Mesendoderm (in vitro differentiated cells): ENCODE measurements at regions not wholly inside any gene's neighbourhood (a gene's known extent, or its start where the extent isn't known, plus 50 kb on each side); places are given as distances from the start of the nearest gene placed in this dataset.

Source experiments
- DNase-seq: peaks from one replicate; pipeline ENCODE4 v3.0.0; 2013
- H2AK5ac ChIP-seq: 2 replicates; pipeline ENCODE4 v1.6.1; 2013; ENCODE audit warnings: low read length, inconsistent platforms
- H2BK120ac ChIP-seq: 2 replicates; pipeline ENCODE4 v1.6.1; 2013; ENCODE audit warnings: low read depth, mild to moderate bottlenecking, low read length, moderate library complexity, mixed read lengths
- H2BK15ac ChIP-seq: replicated peaks from 2 replicates; pipeline ENCODE4 v1.6.1; 2013; ENCODE audit warnings: low read depth, mild to moderate bottlenecking, moderate library complexity
- H2BK5ac ChIP-seq: 2 replicates; pipeline ENCODE4 v1.6.1; 2013; ENCODE audit warnings: low read length, inconsistent platforms
- H3K18ac ChIP-seq: 2 replicates; pipeline ENCODE4 v1.6.1; 2013; ENCODE audit warnings: mild to moderate bottlenecking, low read length, mixed read lengths
- H3K23ac ChIP-seq: one replicate; pipeline ENCODE4 v1.6.1; 2013; ENCODE audit warnings: low read length
- H3K27ac ChIP-seq: 2 replicates; pipeline ENCODE4 v1.5.1; 2013; ENCODE audit warnings: low read depth, mild to moderate bottlenecking, inconsistent platforms, low read length, moderate library complexity
- H3K27me3 ChIP-seq: 2 replicates; pipeline ENCODE4 v1.6.1; 2013; ENCODE audit warnings: low read length, control low read depth, mild to moderate bottlenecking, inconsistent platforms; ENCODE audit not compliant: insufficient read depth, poor library complexity
- H3K36me3 ChIP-seq: 2 replicates; pipeline ENCODE4 v1.6.1; 2013; ENCODE audit warnings: low read length, inconsistent platforms; ENCODE audit not compliant: control insufficient read depth, insufficient read depth
- H3K4ac ChIP-seq: one replicate; pipeline ENCODE4 v1.6.1; 2013; ENCODE audit warnings: low read depth, mild to moderate bottlenecking, low read length, moderate library complexity
- H3K4me1 ChIP-seq: 2 replicates; pipeline ENCODE4 v1.6.1; 2013; ENCODE audit warnings: low read depth, low read length, inconsistent platforms; ENCODE audit not compliant: control insufficient read depth
- H3K4me2 ChIP-seq: 2 replicates; pipeline ENCODE4 v1.6.1; 2013; ENCODE audit warnings: low read length
- H3K4me3 ChIP-seq: 2 replicates; pipeline ENCODE4 v1.5.1; 2013; ENCODE audit warnings: mild to moderate bottlenecking, low read length
- H3K56ac ChIP-seq: one replicate; pipeline ENCODE4 v1.6.1; 2013; ENCODE audit warnings: low read length
- H3K79me1 ChIP-seq: 2 replicates; pipeline ENCODE4 v1.6.1; 2013; ENCODE audit warnings: low read length, inconsistent platforms
- H3K79me2 ChIP-seq: 2 replicates; pipeline ENCODE4 v1.6.1; 2013; ENCODE audit warnings: mild to moderate bottlenecking, low read length; ENCODE audit not compliant: control insufficient read depth, insufficient read depth
- H3K9ac ChIP-seq: 2 replicates; pipeline ENCODE4 v1.6.1; 2013; ENCODE audit warnings: low read length, inconsistent platforms
- H4K5ac ChIP-seq: one replicate; pipeline ENCODE4 v1.6.1; 2013; ENCODE audit warnings: low read length
- H4K8ac ChIP-seq: one replicate; pipeline ENCODE4 v1.6.1; 2013; ENCODE audit warnings: low read depth, mild to moderate bottlenecking, control low read depth, low read length, moderate library complexity
- WGBS: extraction: QIAGEN DNeasy Blood & Tissue Kit; methylation state at CpG from one replicate; pipeline ENCODE4 v1.1.7; 2013; ENCODE audit warnings: low lambda C conversion rate, missing lambda C conversion rate; ENCODE audit not compliant: insufficient coverage; ENCODE audit errors: extremely low coverage; 5-methylcytosine and 5-hydroxymethylcytosine counted together

DNA sequence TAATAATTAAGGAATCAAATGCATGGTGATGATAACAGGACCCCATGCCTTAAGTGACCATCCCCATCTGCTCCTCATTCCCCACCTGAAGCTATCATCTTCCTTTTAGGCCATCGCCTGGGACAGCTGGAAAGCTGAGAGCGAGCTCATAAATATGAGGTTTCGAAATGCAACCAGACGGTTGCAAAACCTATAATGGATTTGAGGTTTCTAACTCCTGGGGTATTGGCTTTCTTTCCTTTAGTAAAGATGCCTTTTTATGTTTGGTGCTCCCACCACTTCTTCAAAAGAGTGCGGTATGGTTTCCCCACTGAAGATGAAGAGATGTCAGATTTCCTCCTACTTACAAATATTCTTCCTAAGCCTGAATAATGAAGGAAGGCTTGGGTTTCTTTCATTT, 1589.5 kb upstream of the PIK3C3 start:
- Histone ChIP-seq H3K27ac (no peak overlapping the region), H2BK5ac (no peak overlapping the region), H3K4me2 (no peak overlapping the region), H3K9ac (no peak overlapping the region), H3K23ac (no peak overlapping the region), H3K79me1 (no peaks in the 10 kb centered on the region), H3K4me3 (no peak overlapping the region), H3K27me3 (no peaks in the 10 kb centered on the region), H2BK15ac (no peak overlapping the region), H3K56ac (no peak overlapping the region), H3K18ac (no peak overlapping the region), H3K36me3 (no peaks in the 10 kb centered on the region), H2AK5ac (no peak overlapping the region), H2BK120ac (no peak overlapping the region), H3K79me2 (no peaks in the 10 kb centered on the region), H3K4ac (no peak overlapping the region), H4K8ac (no peak overlapping the region), H3K4me1 (no peaks in the 10 kb centered on the region), H4K5ac (no peak overlapping the region)
- no CpG with 5 or more reads among the region's 5 CpGs for WGBS
- DNase-seq: no peak

DNA sequence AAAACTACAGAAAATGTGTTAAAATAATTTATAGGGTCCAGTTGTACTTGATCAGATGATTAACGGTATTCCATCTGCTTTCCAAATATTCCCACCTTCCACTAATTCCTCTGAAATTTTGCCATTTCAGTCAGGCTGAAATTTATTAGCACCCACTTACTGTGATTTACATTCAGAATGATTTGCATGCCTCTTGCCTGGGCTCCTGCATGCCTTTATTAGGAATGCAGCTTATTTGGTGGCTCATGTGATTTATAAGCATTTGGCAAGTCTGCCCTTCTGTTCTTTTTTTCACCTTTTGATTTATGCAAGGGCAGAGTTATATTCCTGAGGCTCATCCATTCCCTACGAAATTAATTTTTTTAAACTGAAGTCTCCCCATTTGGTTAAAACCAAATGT, 1594.5 kb upstream of the PIK3C3 start:
- WGBS: no CpG with 5 or more reads among the region's 2 CpGs
- H3K4me1 ChIP-seq: no peaks in the 10 kb centered on the region
- H3K79me2 ChIP-seq: no peaks in the 10 kb centered on the region

DNA sequence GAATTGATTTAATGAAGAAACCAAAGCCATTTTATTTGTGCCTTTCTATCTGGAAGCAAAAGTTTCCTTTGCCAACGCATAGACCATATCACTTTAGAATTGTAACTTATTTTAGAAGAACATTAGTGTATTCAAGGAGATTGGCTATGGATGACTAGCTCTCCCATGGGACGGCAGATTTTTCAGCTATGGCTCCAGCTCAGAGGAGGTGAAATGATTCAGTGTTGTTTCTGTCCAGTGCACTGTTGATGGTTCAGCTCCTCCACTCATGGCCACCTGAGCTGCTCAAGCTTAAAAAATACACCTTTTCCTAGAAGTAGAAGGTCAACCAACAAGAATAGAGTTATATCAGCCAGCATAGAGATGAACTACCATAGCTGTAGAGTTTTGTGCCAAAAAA, 1597.5 kb upstream of the PIK3C3 start:
- H3K23ac ChIP-seq: no peak overlapping the region
- H2BK5ac ChIP-seq: no peak overlapping the region
- H3K27ac ChIP-seq: no peak overlapping the region
- no peaks in the 10 kb centered on the region for H3K79me2 ChIP-seq
- H3K18ac ChIP-seq: no peak overlapping the region
- no peaks in the 10 kb centered on the region for H3K4me1 ChIP-seq
- no peak overlapping the region for H2BK120ac ChIP-seq
- no peak overlapping the region for H2BK15ac ChIP-seq
- H4K8ac ChIP-seq: no peak overlapping the region
- H3K27me3 ChIP-seq: no peaks in the 10 kb centered on the region
- no CpG with 5 or more reads among the region's 2 CpGs for whole genome bisulfite sequencing
- H3K56ac ChIP-seq: no peak overlapping the region
- H3K4ac ChIP-seq: no peak overlapping the region
- DNase-seq: no peak
- no peaks in the 10 kb centered on the region for H3K79me1 ChIP-seq
- no peak overlapping the region for H2AK5ac ChIP-seq
- no peak overlapping the region for H3K9ac ChIP-seq
- no peak overlapping the region for H3K4me3 ChIP-seq
- H3K36me3 ChIP-seq: no peaks in the 10 kb centered on the region
- no peak overlapping the region for H3K4me2 ChIP-seq
- H4K5ac ChIP-seq: no peak overlapping the region

More for the DNA sequence above, 1594.5 kb upstream of the PIK3C3 start:
- H3K9ac ChIP-seq: no peak overlapping the region
- no peaks in the 10 kb centered on the region for H3K79me1 ChIP-seq
- no peak overlapping the region for H2BK120ac ChIP-seq
- no peak overlapping the region for H2BK15ac ChIP-seq
- no peak overlapping the region for H3K18ac ChIP-seq
- no peak overlapping the region for H3K4ac ChIP-seq
- H3K36me3 ChIP-seq: no peaks in the 10 kb centered on the region
- H3K27ac ChIP-seq: no peak overlapping the region
- no peak overlapping the region for H2BK5ac ChIP-seq
- no peak overlapping the region for H3K56ac ChIP-seq
- peak; percentile 21 for DNase-seq
- H4K5ac ChIP-seq: no peak overlapping the region
- no peak overlapping the region for H3K23ac ChIP-seq
- H2AK5ac ChIP-seq: no peak overlapping the region
- no peak overlapping the region for H4K8ac ChIP-seq
- no peak overlapping the region for H3K4me3 ChIP-seq
- no peaks in the 10 kb centered on the region for H3K27me3 ChIP-seq
- no peak overlapping the region for H3K4me2 ChIP-seq

DNA sequence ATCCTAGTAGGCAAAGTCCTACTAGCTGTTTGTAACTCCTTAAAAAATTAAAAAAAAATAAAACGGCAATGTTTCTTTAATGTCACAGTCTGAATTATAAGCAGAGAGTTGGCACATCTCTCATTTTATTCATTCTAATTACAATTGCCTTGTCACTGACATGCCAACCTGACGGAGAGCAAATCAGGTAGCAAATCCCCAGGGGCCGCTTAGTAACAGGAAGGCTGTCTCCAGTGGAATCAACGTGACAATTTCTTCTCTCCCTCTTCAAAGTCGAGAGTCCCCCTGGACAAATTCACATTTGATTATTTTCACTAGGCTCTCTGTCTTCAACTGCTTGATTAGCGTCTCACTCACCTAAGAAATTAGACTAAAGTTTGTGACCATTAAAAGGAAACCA, 1598.9 kb upstream of the PIK3C3 start:
- Histone ChIP-seq H3K27ac (no peak overlapping the region), H2BK5ac (no peak overlapping the region), H3K4me1 (no peaks in the 10 kb centered on the region), H3K18ac (no peak overlapping the region), H3K79me1 (no peaks in the 10 kb centered on the region), H3K4me2 (no peak overlapping the region), H3K4me3 (no peak overlapping the region), H4K5ac (no peak overlapping the region), H2BK120ac (no peak overlapping the region), H4K8ac (no peak overlapping the region), H3K4ac (no peak overlapping the region), H3K23ac (no peak overlapping the region), H3K27me3 (no peaks in the 10 kb centered on the region), H3K79me2 (no peaks in the 10 kb centered on the region), H3K9ac (no peak overlapping the region), H2BK15ac (no peak overlapping the region), H2AK5ac (no peak overlapping the region), H3K56ac (no peak overlapping the region), H3K36me3 (no peaks in the 10 kb centered on the region)
- no peak for DNase-seq
- WGBS: no CpG with 5 or more reads among the region's 6 CpGs

DNA sequence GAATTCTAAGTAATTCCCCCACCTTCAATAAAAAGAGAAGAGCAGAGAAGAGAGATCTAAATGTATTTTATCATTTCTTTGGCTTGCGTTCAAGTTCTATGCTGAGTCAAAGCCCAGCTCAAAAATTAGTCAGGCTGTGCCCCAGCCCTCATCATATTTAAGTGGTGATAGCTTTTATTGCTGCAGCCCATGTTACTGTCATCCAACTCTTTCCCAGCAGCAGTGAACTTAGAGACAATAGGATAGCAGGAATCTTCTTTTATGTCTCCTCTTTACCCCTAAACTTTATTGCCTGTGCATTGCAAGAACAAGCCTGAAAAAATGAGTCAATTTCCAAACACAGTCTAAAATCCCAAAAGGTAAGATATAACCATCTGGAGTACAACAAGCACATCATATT, 1599.3 kb upstream of the PIK3C3 start:
- Histone ChIP-seq H3K4me3 (no peak overlapping the region), H3K56ac (no peak overlapping the region), H3K36me3 (no peaks in the 10 kb centered on the region), H3K9ac (no peak overlapping the region), H3K27ac (no peak overlapping the region), H2BK15ac (no peak overlapping the region), H3K4me2 (no peak overlapping the region), H2BK5ac (no peak overlapping the region), H3K4ac (no peak overlapping the region), H4K5ac (no peak overlapping the region), H2AK5ac (no peak overlapping the region), H3K4me1 (no peaks in the 10 kb centered on the region), H3K23ac (no peak overlapping the region), H3K79me2 (no peaks in the 10 kb centered on the region), H4K8ac (no peak overlapping the region), H3K79me1 (no peaks in the 10 kb centered on the region), H3K18ac (no peak overlapping the region), H3K27me3 (no peaks in the 10 kb centered on the region), H2BK120ac (no peak overlapping the region)
- DNase-seq: no peak
- no CpG with 5 or more reads among the region's 1 CpG for WGBS

DNA sequence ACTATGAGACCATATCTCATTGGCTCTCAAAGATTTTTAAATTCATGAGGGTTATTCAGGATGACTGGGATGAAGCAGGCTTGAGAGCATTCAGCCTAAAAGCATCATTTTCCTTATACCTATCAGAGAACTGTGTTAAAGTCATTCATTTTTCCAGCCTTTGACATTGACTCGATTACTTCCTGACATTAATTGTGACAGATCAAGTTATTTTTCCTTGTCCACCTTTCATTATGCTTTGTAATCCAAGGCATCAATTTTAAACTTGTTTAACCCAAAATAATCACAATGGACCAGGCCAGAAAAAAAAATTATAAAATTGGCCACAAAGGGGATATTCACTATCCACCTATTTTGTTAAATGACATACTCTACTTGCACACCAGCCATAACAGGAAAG, 1606.8 kb upstream of the PIK3C3 start:
- H2BK15ac ChIP-seq: no peak overlapping the region
- H3K79me1 ChIP-seq: no peaks in the 10 kb centered on the region
- H4K8ac ChIP-seq: no peak overlapping the region
- WGBS: no CpG with 5 or more reads among the region's 1 CpG
- no peak overlapping the region for H2AK5ac ChIP-seq
- no peak overlapping the region for H2BK5ac ChIP-seq
- H3K56ac ChIP-seq: no peak overlapping the region
- H3K23ac ChIP-seq: no peak overlapping the region
- no peaks in the 10 kb centered on the region for H3K27me3 ChIP-seq
- H4K5ac ChIP-seq: no peak overlapping the region
- H3K4me1 ChIP-seq: no peaks in the 10 kb centered on the region
- H3K18ac ChIP-seq: no peak overlapping the region
- H3K4me3 ChIP-seq: no peak overlapping the region
- no peak overlapping the region for H3K4me2 ChIP-seq
- H3K36me3 ChIP-seq: no peaks in the 10 kb centered on the region
- no peak overlapping the region for H2BK120ac ChIP-seq
- H3K27ac ChIP-seq: no peak overlapping the region
- no peak overlapping the region for H3K9ac ChIP-seq
- no peak for DNase-seq
- H3K79me2 ChIP-seq: no peaks in the 10 kb centered on the region
- H3K4ac ChIP-seq: no peak overlapping the region
